Astrocyte of the spinal cord (primary cell): ENCODE measurements at regions not wholly inside any gene's neighbourhood (a gene's known extent, or its start where the extent isn't known, plus 50 kb on each side); places are given as distances from the start of the nearest gene placed in this dataset.

Experiments
- DNase-seq: peaks from one replicate; pipeline ENCODE4 v3.0.0; 2011; ENCODE audit warnings: low read depth, low spot score
- H3K4me3 ChIP-seq: 2 replicates; pipeline ENCODE4 v1.5.1; 2011; ENCODE audit warnings: low read depth, mild to moderate bottlenecking, low read length, moderate library complexity
- CTCF ChIP-seq: IDR thresholded peaks from 2 replicates; pipeline ENCODE4 v1.5.1; 2012; ENCODE audit warnings: low read depth, mild to moderate bottlenecking, low read length, inconsistent platforms
- in situ Hi-C: cut with HindIII; loops from 2 replicates; pipeline ENCODE4 v1.10.0; 2017; ENCODE audit warnings: low sequenced_read_pairs

- peak; percentile 77 for DNase-seq
- in situ Hi-C loops = no loop called here
- TF ChIP-seq CTCF = no peak
- H3K4me3 ChIP-seq = no peak overlapping the region
Observed at GRCh38 chr6:132132924-132133639, 181.9 kb upstream of the CCN2 start.

GRCh38 chr6:132132422-132132821 is 181.2 kb upstream of the CCN2 start:
- no peak overlapping the region for H3K4me3 ChIP-seq
- peak; percentile 78 for DNase-seq
- in situ Hi-C loops = no loop called here
- TF ChIP-seq CTCF = no peak

GRCh38 chr6:132131758-132132157 is 180.6 kb upstream of the CCN2 start:
- in situ Hi-C loops = no loop called here
- DNase-seq = peak; percentile 98
- H3K4me3 ChIP-seq = no peak overlapping the region
- TF ChIP-seq CTCF = no peak

GRCh38 chr6:132131351-132131750 is 180.2 kb upstream of the CCN2 start:
- no peak for DNase-seq
- H3K4me3 ChIP-seq = no peak overlapping the region
- no peak for TF ChIP-seq CTCF
- in situ Hi-C loops = no loop called here

GRCh38 chr6:132130626-132131298 is 179.6 kb upstream of the CCN2 start:
- no peak overlapping the region for H3K4me3 ChIP-seq
- TF ChIP-seq CTCF = no peak
- DNase-seq = peak; percentile 86
- in situ Hi-C loops = no loop called here

GRCh38 chr6:132128424-132128823 is 177.3 kb upstream of the CCN2 start:
- H3K4me3 ChIP-seq = no peak overlapping the region
- in situ Hi-C loops = no loop called here
- no peak for TF ChIP-seq CTCF
- no peak for DNase-seq
